GM10266 (cell line): ENCODE measurements at regions not wholly inside any gene's neighbourhood (a gene's known extent, or its start where the extent isn't known, plus 50 kb on each side); places are given as distances from the start of the nearest gene placed in this dataset.

ENCODE experiments used
- DNase-seq: peaks from one replicate; pipeline ENCODE4 v3.0.0; 2012; ENCODE audit errors: extremely low spot score
- TF ChIP-seq, protein P1 (sequence below): IDR thresholded peaks from 2 replicates; pipeline ENCODE4 v1.5.1; 2012; ENCODE audit warnings: mild to moderate bottlenecking, low read depth; ENCODE audit not compliant: control insufficient read depth, insufficient read depth; ENCODE audit errors: missing control alignments

DNA sequence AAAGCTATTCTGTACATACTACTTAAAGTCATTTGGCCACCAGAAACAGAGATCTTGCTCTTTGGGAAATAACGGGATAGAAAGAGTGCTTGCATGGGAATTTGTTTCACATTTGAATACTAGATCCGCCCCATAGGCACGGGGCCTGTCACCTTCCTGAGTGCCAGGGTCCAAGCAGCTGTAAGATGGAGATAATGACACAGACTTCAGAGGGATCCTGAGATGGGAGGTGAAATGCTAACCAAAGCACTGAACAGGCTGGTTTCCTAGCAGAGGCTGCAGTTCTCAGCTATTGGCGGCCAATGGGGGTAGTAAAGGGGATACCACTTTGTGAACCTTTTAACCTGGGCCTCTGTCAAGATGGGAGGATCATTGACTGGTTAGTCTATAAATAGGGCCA is 225.4 kb downstream of the IRF8 start:
- TF ChIP-seq, protein P1, sequence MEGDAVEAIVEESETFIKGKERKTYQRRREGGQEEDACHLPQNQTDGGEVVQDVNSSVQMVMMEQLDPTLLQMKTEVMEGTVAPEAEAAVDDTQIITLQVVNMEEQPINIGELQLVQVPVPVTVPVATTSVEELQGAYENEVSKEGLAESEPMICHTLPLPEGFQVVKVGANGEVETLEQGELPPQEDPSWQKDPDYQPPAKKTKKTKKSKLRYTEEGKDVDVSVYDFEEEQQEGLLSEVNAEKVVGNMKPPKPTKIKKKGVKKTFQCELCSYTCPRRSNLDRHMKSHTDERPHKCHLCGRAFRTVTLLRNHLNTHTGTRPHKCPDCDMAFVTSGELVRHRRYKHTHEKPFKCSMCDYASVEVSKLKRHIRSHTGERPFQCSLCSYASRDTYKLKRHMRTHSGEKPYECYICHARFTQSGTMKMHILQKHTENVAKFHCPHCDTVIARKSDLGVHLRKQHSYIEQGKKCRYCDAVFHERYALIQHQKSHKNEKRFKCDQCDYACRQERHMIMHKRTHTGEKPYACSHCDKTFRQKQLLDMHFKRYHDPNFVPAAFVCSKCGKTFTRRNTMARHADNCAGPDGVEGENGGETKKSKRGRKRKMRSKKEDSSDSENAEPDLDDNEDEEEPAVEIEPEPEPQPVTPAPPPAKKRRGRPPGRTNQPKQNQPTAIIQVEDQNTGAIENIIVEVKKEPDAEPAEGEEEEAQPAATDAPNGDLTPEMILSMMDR = no peak
- no peak for DNase-seq

DNA sequence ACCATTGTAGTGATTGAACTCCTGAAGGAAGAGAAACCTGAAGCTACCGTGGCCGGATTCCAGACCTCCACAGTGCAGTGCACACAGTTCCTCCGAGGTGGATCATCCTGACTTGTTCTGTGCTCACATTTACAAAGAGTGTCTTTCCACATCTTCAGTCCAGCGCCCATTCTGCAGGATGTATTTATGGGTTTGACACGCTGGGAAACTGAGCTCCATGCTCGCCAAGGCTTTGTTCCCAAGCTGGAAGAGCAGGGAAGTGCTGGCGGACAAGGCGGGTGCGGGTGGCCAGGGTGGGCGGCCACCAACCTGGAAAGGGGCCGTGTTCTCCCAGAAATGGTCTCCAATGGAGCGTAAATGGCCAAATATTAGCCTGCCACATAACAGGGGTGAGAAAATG is 227.9 kb downstream of the IRF8 start:
- no peak for DNase-seq
- TF ChIP-seq, protein P1 = no peak

DNA sequence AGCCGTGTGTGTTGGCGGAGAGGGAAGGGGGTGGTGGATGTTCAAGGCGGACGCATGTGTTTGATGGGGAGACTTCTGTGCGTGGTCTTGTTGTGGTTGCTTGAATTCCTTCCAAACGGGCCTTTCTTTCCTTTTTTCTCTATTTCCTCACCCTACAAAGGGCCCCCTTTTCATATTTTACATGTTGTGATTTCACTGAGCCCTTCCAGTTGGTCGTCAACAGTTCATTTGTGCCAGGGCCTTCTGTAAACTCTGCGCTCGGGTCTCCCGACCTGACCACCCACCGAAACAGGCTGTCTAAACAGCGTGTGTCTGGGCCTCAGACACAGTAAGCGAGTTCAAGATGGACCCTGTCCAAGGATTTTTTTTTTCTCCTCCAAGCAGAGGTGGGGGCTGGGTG is 228.4 kb downstream of the IRF8 start:
- DNase-seq = no peak
- TF ChIP-seq, protein P1 = no peak

DNA sequence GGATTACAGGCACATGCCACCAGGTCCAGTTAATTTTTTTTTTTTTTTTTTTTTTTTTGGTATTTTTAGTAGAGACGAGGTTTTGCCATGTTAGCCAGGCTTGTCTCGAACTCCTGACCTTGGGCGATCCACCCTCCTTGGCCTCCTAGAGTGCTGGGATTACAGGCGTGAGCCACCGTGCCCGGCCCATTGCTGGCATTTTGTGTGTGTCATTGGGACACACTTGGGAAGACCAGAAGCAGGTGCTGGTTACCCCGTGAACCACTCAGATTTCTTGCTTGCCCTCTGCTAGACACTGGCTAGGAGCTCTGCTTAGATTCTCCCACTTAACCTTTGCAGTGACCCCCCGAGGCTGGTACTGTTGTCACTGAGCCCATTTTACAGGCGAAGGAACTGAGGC is 229.3 kb downstream of the IRF8 start:
- TF ChIP-seq, protein P1 = no peak
- DNase-seq = no peak

DNA sequence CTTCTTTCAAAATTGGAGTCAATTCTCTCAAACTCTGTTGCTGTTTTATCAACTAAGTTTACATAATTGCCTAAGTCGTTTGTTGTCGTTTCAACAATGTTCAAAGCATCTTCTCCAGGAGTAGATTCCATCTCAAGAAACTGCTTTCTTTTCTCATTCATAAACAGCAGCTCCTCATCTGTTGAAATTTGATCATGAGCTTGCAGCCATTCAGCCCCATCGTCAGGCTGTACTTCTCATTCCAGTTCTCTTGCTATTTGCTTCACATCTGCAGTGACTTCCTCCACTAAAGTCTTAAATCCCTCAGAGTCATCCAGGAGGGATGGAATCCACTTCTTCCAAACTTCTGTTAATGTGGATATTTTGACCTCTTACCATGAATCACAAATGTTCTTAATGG is 230.6 kb downstream of the IRF8 start:
- no peak for DNase-seq
- TF ChIP-seq, protein P1 = no peak

DNA sequence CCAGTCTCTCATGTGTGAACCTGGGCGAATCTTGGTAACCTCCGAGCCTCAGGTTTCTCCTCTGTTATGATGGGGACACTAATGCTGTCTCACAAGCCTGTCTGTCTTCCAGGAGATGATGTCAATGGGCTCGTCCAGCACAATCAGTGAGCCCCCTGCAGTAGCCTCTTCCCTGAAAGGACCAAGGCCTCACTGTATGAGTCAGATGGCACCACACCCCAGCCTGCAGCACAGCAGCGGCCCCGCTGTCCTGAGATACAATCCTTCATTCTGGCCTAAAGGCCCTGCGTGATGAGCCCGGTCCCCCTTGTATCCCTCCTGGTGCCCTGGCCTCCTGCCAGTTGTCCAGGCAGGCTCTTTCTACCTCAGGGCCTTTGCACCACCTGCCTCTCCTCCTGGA is 234.4 kb downstream of the IRF8 start:
- DNase-seq = no peak
- TF ChIP-seq, protein P1 = no peak

DNA sequence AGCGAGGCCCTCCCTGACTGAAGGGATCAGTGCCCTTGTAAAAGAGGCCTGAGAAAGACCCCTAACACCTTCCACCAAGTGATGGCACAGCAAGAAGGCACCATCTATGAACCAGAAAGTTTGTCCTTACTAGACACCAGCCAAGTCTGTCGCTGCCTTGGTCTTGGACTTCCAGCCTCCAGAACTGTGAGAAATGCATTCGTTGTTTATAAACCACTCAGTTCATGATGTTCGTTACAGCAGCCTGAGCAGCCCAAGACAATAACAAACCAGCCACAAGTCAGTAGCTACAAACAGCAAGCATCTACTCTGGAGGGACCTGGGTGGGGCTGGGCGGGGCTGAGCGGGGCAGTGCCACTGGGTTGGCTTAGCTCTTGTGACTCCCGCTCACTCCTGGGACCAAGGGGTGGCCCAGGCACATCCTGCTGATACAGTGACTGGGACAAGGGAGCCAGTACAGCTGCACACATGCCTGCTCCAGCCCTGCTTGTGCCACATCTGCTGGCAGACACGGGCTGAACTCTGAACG is 234.9 kb downstream of the IRF8 start:
- no peak for DNase-seq
- TF ChIP-seq, protein P1 = no peak
